ENCODE measurements at regions not wholly inside any gene's neighbourhood (a gene's known extent, or its start where the extent isn't known, plus 50 kb on each side); places are given as distances from the start of the nearest gene placed in this dataset.
A peak's percentile ranks its signal among the peaks of the same experiment; 100 is the strongest.
"Not testable (repeated sequence)": the region's sequence is repeated elsewhere in the genome, so short reads cannot be mapped to it uniquely, and the experiment has no call there.

- no peak for DNase-seq
Observed at GRCh38 chr5:153939101-153939500, 99.6 kb downstream of the FAM114A2 start.

DNA sequence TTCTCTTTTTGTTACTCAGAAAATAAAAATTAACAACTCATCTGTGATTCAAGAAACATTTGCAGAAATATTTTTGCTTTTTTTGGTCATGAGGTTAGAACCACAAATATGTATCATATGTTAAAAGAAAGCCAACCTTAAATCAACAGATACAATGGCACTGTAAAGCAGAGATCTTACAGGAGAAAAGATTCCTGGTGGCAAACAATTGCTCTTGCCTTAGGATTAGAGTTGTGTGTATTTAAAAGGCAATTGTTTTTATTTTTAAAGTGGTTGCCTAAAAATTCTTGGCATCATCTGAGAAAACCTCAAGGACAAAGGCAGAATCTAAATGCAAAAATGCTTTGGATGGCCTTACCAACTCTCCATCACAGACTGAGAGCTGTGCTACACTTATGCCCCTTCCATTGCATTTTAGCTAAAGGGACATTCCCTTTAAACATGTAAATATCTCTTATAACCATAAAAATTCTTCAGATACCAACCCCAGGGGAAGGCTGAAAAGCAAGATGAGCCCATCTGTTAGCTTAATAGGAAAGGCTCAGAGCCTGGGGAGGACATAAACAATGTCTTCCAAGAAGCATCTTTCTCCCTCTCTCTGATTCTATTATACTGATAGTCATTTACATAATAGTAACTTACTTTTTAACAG lies 100.4 kb downstream of the FAM114A2 start:
- DNase-seq, result no peak

DNA sequence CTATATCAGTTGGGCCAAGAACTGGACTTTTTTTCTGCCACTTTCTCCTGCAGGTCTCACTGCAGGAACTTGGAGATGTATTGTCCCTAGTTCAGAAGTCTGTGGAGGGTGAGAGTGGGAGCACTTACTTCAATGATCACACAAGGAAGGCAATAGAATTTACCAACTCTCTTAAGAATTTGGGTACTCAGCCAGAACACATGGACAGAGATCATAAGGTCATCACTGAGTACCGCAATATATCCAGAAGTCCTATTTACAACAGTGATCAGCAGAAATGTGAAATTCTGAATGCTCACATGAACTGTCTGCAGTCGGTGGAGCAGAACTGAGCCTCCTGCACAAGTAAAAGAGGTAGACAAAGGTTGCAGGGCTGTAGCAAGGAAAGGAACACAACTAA lies 101.0 kb downstream of the FAM114A2 start:
- DNase-seq, result no peak

DNA sequence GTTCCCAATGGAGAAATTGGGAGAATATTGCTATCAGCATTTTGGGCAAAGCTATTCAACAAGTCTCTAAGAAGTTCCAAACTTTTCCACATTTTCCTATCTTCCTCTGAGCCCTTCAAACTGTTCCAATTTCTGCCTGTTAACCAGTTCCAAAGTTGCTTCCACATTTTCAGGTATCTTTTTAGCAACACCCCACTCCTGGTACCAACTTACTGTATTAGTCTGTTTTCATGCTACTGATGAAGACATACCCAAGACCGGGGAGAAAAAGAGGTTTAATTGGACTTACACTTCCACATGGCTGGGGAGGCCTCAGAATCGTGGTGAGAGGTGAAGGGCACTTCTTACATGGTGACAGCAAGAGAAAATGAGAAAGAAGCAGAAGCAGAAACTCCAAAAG lies 103.6 kb downstream of the FAM114A2 start:
- not testable (repeated sequence) for DNase-seq

GRCh38 chr5:153926201-153926600 lies 112.5 kb downstream of the FAM114A2 start:
- no peak for DNase-seq

GRCh38 chr5:153919161-153919560 lies 119.5 kb downstream of the FAM114A2 start:
- DNase-seq, result no peak

DNA sequence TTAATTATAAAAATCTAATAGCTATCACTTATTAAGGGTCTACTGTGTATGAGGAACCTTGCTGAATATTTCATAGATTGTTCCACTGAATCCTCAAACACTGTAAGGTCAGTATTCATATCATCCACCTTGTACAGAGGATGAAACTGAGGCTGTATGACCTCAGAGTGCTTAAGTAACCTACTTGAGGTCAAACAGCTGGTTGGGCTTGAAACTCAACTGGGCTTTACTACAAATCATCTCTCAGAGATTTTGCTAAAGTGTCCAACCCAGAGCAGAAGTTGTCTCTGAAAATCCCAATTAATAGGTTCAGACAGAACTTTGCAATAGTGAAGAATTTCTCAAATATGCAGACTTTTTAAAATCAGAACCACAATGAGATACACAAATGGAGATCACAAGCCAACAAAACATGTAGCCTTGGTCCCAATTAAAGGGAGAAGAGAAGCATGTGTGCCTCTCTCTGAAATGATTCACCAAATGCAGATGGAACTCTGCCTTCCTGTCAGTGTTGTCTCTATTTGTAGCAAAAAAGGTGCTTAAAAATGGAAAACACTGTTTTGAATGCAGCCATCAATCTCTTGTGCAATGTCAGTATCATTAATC lies 131.4 kb downstream of the FAM114A2 start:
- no peak for DNase-seq

DNA sequence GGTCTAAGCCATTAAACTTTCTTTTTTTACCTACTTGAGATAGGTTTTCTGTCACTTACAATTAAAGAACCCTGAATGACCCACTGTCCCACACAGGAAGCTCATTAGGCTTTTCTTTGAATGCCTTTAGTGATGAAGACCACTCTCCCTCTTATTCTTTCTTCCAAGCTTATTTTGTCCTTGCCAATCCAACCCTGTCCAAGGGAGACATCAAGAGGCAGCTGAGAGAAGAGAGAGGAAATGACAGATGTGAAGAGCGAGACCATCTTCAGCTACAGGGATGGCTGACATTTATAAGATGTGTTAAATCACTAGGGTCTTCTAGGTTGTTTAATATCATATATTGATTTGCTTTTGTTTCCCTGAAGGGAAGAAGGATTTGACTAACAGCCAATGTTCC lies 133.5 kb downstream of the FAM114A2 start:
- DNase-seq, result no peak

- no peak for DNase-seq
Observed at GRCh38 chr5:153903321-153903720, 135.4 kb downstream of the FAM114A2 start.

DNA sequence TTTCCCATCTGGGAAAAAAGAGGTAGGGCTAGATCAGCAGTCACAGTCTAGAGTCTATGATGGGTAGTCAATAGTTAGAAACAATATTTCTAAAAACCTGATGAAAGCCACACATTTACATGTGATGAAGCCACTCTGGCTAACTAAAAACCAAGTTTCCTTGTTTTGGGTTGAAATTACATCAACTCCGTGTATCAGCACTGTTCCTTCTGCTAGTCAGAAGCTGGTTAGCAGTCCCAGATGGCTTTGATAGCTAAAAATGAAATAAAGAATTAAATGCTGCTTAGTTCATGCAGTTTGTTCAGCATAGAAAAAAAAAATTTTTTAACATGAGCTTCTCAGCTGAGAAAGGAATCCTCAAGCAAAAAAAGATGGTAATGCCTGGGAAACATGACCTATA lies 136.7 kb downstream of the FAM114A2 start:
- DNase-seq, result no peak

- no peak for DNase-seq
Observed at GRCh38 chr5:153901449-153901848, 137.3 kb downstream of the FAM114A2 start.

DNA sequence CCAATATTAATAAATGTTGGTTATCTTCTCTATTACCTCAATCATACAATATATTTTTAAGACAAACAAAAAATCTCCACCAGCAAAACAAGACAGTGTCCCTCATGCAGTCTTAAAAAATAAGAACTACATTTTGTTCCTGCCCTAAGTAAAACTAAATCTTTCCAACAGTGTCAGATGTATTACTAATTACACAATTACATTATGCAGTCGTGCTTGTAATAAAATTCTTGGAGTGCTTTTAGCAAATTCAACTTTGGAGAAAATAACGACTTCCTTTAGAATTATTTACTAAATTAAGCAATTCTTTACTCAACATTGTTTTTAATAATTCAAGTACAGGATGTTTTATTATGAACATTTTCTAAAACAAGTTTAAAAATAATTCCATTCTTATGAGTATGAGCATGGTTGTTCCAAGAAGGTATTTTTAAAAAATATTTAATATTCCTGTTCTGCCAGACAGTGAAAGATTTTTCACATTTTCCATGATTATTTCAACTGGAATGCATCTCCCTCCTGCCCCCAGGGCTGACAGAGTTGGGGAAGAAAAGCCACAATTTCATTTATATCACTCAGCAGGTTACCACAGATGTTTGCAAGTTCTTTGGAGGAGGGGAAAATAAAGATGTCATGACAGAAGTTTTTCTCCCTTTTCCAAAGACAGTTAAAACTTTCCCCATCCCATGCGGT lies 137.9 kb downstream of the FAM114A2 start:
- DNase-seq, result peak; percentile 65

DNA sequence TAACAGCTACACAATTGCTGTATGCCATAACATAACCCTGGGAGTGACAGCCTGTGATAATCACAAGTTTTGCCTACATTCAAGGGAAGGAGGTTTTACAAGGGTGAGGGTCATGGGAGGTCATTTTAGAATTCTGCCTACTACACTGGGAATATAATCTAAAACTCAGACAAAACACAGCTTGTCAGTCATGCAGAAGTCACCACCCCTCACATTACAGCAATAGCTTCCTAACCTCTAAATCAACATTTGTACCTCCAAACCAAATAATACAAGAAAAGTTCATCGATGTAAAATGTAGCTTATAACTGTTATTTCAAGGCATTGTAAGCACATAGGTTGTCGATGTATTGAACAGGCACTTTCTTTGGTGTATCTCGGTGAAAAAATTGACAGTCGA lies 139.0 kb downstream of the FAM114A2 start:
- no peak for DNase-seq

- DNase-seq, result no peak
Observed at GRCh38 chr5:153896701-153897100, 142.0 kb downstream of the FAM114A2 start.

- DNase-seq, result no peak
Observed at GRCh38 chr5:153896117-153896516, 142.6 kb downstream of the FAM114A2 start.

GRCh38 chr5:153895266-153895665 lies 143.4 kb downstream of the FAM114A2 start:
- no peak for DNase-seq

- DNase-seq, result no peak
Observed at GRCh38 chr5:153893817-153894216, 144.9 kb downstream of the FAM114A2 start.

- DNase-seq, result no peak
Observed at GRCh38 chr5:153891394-153891793, 147.3 kb downstream of the FAM114A2 start.

DNA sequence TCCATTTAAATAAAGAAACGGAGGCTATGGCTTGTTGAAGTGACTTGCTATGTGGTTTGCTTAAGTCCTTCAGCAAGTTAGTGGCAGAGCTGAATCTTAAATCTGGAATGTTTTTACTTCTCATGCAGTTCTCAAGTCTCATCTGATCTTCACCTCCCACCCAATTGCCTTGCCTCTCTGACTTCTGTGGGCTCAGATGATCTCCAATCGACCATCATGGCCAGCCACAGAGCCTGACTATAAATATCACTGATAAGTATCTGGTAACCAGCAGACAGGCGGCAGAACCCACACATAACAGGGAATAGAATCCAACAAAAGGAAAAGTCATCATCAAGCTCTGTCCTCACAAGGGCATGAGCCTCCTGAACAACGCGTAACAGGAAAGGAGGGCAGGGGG lies 149.9 kb downstream of the FAM114A2 start:
- DNase-seq, result no peak

DNA sequence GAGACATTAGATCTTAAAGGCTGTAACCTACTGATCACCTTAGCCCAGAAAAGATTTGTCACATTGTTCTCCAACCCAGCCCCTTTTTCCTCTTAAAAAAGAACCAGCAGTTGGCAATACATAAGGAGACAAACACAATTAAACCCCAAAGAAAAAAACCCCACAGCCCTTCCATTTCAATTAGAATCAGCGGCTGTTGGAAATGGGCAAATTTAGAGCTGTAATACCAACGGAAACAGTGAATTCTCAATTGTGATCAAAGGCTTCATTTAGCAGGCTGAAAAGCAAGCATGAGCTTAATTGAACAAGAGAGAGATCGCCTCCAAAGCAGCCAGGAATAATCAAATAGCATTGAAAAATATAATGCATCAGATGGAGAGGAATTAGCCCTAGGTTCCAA lies 153.6 kb downstream of the FAM114A2 start:
- DNase-seq, result no peak

DNA sequence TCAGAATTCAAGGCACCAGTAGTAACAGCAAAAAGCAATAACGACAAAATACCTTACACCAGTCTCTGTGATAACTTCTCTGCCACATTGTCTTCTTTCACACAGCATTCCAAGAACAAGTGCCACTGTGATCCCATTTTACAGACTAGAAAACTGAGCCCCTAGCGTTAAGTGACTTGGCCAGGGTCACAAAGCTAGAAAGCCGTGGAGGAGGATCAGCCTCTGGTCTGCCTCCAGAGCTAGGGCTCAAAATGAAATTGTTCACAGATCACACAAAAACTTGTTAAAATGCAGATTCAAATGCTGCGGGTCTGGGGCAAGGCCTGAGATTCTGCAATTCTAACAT lies 154.1 kb downstream of the FAM114A2 start:
- DNase-seq, result no peak

DNA sequence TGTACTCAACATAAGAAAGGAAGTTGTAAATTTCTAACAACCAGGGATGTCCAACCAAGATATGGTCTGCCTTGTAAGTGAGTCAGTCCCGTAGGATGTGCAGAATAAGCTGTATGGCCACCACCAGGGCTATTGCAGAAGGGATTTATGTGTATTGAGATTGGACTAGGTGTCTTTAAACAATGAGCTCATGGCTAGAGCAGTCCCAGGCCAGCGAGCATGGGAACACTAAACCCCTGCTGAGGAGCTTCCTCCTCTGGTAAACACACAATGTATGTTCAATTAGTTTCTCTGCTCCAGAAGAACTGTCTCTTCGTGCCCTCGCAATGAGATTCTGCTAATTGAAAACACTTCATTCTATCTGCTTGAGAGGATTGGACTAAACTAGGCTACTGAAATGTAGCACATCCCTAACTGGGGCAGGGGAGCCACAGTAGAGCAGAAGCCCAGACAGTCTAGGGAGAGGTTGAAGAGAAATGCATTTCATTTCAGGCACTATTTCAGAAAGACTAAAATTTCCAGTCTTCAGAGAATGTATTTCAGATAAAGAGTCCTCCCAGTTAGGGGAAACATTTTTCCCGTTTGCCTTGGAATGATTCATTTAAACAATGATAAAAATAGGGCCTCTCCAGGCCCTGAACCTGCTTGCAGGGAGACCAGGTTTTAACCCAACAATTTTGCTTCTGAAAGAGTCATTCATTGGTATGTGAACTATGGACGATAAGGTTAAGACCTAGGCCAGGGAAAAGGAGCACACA lies 154.7 kb downstream of the FAM114A2 start:
- DNase-seq, result no peak

DNA sequence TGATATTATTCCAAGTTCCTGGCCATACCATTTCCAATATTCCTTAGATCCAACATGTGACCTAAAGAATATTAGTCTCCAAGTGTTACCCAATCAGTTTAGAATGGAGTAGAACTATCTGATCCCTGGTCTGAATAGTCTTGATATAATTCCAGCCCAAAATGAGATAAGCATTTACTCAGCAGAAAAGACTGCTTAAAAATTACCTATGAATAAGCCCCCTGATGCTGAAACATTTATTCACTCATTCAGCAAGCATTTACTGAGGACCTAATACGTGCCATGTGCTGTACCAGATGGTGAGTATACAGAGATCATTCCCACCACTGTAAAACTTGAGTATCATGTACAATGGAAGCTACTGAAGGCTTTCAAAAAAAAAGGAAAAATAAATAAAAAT lies 157.0 kb downstream of the FAM114A2 start:
- DNase-seq, result no peak

GRCh38 chr5:153880106-153880505 lies 158.6 kb downstream of the FAM114A2 start:
- DNase-seq, result no peak
